ENCODE measurements at regions not wholly inside any gene's neighbourhood (a gene's known extent, or its start where the extent isn't known, plus 50 kb on each side); places are given as distances from the start of the nearest gene placed in this dataset.
"Not testable (repeated sequence)": the region's sequence is repeated elsewhere in the genome, so short reads cannot be mapped to it uniquely, and the experiment has no call there.

DNA sequence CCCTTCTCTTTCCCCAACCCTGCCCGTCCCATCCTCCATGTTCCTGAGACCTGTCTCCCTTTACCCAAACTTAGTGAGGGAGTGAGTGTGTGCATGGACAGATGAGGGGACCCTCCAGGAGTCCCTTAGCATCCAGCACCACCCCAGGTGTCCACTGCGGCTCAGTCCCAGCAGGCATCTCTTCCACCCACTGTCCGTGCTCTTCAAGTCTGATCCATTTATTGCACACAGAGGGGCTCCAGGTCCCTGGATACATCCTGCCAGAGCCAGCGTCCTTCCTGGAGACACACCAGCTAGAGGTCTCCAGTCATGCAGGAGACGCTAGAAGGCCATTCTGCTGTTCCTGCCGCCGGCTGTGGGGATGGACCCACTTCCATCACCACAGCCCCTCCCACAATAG, 239.2 kb downstream of the ADGRD1 start:
- DNase-seq (ENCODE audit: low spot score): peak; percentile 26
- ATAC-seq: no peak

DNA sequence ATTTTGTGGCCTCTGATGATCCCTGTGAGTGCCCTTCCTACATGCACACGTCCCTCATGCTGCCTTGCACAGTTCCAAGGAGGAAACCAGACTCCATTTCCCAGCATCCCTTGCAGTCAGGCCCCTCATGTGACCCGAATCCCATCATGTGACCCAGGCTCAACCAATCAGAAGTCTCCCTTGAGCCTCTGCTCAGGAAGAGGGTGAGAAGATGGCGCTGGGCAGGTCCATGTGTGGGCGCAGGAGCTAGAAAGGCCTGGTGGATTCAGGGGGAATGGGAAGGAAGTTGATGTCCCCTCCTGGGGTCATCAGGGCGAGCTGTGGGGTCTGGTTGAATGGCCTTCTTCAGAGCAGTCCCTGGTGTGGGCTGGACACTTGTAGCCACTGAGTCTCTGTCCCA, 240.5 kb downstream of the ADGRD1 start:
- DNase-seq (ENCODE audit: low spot score) (no peak), ATAC-seq (no peak)

DNA sequence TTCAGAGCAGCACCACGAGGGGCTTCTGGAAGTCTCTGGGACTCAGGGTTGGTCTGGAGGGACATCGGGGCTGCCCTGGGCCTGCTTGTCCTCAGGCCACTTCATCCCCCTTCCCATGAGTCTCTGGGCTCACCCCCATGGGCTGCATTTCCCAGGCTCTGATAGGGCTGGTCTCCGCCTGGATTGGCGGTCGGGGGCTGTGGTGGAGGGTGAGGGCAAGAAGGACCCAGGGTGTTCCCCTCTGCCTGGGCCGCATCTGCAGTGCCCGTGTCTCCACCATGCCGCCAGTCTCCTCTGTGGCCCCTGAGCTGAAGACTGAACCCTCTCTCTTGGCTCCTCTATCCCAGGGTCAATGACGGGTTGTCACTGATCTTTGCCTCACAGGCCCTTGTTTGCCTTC, 242.1 kb downstream of the ADGRD1 start:
- no peak for ATAC-seq
- DNase-seq (ENCODE audit: low spot score): peak; percentile 30

DNA sequence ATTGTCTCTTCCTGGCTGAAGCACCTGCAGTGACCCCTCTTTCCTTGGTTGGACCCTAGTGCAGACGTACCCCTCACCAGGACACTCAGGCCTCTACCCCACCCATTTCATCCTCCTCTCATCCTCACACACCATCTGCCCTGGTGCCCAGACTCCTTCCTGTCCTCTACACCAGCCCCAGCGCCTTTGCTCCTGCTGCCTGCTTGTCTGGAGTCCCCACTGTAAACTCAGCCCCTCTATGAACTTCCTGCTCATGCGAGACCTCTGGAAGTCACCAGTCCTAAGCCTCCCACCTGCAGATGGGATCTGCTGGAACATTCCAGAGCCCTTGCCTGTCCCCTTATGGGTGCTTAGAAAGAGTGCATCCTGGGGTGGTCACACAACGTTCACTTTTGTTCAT, 242.5 kb downstream of the ADGRD1 start:
- no peak for ATAC-seq
- DNase-seq (ENCODE audit: low spot score): no peak

GRCh38 chr12:131197490-131197889, 243.8 kb downstream of the ADGRD1 start:
- no peak for ATAC-seq
- DNase-seq (ENCODE audit: low spot score): no peak

- DNase-seq (ENCODE audit: low spot score) (no peak), ATAC-seq (no peak)
These were observed 245.5 kb downstream of the ADGRD1 start for GRCh38 chr12:131199221-131199620.

- not testable (repeated sequence) for ATAC-seq
These were observed 248.2 kb downstream of the ADGRD1 start for GRCh38 chr12:131201912-131202311.

DNA sequence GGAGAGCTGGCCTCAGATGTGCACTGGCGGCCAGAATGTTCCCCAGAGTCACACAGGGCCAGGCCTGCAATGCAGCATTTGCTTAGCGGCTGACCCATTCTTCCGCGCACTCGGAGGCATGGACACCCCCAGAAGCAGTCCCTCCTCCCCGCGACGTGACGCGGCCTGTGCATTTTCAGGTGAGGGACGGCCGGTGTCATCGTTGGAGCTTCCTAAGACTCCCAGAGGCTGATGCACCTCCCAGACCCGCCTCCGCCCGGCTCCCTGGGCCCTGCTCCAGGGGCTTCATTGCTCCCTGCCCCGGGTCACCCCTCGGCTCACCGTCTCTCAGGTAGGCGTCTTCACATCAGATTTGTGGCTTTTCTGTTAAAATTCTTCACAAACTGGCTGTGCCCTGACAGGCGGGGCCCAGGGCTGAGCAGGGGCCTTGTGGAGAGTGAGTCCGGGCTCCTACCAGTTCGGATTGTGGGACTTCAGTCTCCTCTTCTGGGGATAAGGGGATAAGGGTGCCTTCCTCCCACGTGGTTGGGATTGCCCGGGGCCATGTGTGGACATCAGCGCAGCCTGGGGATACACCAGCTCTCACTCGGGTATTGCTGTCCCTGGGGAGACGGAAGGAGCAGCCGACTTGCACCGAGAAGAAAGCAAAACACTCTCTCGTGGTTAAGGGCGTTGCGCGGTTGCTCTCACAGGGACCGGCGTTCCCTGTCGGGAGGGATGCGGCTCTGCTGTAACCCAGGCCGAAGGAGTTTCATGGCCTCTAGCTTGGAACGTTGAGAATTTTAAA, 249.1 kb downstream of the ADGRD1 start:
- DNase-seq (ENCODE audit: low spot score): peak; percentile 28
- ATAC-seq: no peak

More at GRCh38 chr12:131201912-131202311, 248.2 kb downstream of the ADGRD1 start:
- DNase-seq (ENCODE audit: low spot score): not testable (repeated sequence)

- ATAC-seq: no peak
- peak; percentile 33 for DNase-seq (ENCODE audit: low spot score)
These were observed 250.1 kb downstream of the ADGRD1 start for GRCh38 chr12:131203666-131204415.

DNA sequence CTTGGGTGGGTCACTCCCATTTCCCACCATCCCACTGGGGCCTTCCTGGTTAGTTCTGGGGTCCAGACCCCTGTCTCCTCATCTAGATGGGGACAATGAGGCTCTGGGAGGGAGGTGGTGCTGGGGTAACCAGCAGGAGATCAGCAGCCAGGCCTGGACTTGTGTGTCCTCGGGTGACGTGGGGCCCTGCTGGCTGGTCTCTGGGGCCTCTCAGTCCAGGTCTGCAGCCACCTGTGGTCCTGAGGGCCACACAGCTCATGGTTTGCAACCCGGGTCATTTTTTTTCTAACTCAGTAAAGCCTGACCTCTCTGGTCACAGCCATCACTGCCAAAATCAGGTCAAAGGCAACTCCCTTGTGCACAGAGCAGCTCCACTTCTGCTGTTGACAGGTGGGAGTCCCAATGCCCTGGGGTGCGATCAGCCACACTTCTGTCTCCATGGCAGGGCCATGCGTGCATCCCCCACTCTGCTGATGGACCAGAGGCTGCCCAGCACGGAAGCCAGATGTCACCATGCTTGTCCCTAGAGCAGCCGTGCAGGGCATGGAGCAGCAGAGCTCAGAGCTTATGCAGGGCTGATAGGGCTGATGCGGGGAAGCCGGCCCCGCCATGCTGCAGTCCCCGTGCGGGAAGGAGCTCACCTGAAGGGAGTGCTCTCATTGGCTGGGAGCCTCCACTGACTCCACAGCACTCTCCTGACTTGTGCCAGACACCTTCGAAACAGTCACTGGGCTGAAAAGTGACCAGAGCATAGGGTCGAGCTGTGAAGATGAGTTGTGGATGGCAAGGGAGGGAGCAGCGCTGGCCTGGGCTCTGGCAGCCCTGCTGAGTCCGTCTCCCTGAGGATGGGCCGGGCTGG, 250.9 kb downstream of the ADGRD1 start:
- peak; percentile 38 for DNase-seq (ENCODE audit: low spot score)
- ATAC-seq: no peak

DNA sequence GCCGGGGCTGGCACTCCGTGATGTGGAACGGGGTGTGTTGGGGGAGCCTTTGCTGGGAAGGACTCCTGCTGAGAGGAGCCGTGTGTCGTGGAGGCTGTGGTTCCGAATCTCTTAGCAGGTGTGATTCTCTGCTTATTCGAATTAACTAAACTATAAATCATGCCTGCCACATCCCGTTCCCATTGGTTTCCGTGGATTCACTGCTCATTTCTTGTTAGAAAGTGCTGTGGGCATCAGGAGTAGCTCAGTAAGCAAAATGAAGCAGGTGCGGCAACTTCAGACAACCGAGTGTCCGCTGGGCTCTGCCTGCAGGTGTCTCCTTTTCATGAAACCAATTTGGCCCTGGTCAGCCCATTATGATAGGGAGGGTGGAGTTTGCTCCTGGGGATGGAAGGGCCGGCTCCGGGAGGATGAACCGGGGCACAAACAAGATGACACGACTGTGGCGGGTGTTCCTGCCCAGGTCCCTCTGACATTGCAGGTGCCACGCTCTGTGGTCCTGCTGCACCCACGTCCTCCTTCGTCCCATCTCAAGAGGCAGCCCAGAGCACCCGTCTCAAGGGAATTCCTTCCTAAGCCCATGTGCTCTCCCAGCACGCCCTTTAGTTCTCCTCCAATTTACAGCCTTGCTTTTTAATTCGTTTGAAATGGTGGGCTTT, 251.7 kb downstream of the ADGRD1 start:
- peak; percentile 16 for DNase-seq (ENCODE audit: low spot score)
- not testable (repeated sequence) for ATAC-seq

- DNase-seq (ENCODE audit: low spot score) (peak; percentile 35), ATAC-seq (peak; percentile 11)
These were observed 253.1 kb downstream of the ADGRD1 start for GRCh38 chr12:131206630-131207299.

- peak; percentile 29 for DNase-seq (ENCODE audit: low spot score)
- ATAC-seq: not testable (repeated sequence)
These were observed 253.6 kb downstream of the ADGRD1 start for GRCh38 chr12:131207300-131207660.

DNA sequence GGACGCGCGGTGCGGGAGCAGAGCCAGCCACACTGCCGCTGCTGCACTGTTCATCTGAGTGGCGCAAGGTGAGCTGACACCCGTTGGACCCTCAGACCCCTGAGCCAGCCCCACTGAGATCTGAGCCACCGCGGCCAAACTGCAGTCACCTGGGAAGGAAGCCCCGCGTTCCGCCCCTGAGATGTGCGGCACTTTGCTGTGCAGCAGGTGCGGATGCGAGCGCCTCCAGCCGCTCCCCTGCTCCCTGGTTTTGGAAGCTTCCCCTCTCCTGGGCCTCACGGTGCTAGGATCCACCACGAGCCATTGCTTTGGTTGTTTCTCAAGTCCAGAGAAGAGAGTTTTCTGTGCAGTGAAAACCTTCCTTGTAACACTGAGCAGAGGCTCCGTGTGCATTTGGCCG, 254.1 kb downstream of the ADGRD1 start:
- ATAC-seq: not testable (repeated sequence)
- peak; percentile 24 for DNase-seq (ENCODE audit: low spot score)

DNA sequence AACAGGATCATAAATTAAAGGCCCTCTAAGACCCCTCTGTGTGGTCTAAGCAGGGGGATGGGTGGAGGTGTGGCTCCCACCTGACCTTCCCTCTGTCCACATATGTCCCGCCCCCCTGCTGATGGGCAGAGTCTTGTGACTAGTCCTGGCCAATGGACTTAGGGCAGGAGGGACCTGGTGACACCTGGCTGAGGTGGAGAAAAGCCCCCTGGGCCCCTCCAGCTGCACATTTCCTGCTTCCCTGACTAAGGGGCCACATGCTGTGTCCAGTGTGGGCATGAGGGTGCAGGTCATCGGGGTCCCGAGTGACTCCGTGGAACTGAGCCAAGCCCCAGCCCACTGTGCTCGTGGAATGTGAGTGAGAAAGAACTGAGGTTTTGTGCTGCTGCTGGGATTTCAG, 254.7 kb downstream of the ADGRD1 start:
- no peak for ATAC-seq
- DNase-seq (ENCODE audit: low spot score): peak; percentile 27

DNA sequence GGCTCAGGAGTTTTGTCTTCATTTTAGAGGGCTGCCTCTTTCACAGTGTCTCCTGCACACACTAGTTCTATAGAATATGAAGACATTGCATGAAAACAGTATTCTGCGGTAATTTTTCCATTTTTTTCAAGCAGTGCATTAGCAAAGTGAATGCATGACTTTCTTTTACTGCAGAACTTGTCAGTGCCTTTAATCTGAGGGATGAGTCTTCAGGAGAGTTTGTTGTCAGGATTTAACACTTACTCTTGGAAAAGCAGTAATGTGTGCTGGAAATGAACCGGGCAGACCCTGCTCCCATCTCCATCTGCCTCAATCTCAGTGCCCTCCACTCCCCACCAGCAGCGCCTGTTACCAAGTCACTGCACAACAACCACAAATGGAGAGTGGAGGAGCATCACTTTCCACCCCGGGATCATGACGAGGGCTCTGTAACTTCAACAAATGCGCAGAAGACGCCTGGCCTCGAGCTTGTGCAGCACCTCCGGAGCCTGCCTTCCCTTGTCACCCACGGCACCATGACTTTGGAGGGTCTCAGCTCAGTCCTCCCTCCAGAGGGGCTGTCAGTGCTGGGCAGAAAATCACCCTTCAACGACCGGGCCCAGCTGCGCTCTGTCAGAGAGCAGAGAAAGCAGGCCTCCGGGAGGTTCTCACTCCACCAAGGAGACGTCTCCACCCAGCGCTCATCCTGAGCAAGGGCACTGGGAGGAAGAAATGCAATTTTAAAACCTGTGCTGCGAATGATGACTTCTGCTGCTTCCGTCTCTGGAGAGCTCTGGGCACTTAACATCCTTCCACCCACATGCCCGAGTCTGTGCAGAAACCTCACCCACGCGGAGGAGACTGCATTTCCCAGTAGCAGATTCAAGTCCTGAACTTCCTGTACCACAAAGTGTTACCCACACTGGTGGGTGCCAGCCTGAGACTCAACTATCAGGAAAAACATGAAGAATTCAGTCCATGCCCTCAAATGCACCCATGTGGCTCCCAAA, 255.7 kb downstream of the ADGRD1 start:
- ATAC-seq (no peak), DNase-seq (ENCODE audit: low spot score) (no peak)

- no peak for ATAC-seq
- DNase-seq (ENCODE audit: low spot score): no peak
These were observed 257.0 kb downstream of the ADGRD1 start for GRCh38 chr12:131210506-131211339.

DNA sequence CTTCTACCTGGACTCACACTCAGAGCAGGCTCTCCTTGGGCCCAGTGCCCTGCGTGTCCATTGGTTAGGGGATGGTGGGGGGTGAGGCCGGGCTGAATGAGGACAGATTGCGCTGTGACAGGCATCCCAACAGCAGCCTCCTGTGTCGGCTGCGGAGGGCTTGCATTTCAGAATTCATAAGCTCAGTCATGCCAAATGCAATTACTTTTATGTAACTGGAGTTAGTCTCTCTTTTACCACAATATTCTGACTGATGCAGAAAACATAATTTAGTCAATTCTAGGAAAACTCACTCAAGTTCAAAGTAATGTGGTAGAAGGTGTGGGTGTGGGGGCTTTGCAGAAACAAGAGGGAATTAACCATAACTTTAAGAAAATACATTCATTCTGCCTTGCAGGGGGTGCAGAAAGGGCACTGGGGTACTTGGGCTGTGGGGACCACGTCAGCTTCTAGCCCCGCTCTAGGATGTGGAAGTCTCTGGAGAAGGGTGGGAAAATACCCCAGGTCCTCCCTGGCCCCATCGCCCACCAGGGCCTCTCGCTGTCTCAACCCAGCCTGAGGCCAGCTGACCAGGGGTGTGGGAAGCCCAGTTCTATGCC, 257.7 kb downstream of the ADGRD1 start:
- ATAC-seq (no peak), DNase-seq (ENCODE audit: low spot score) (no peak)
